ACHN (cell line): ENCODE measurements at regions not wholly inside any gene's neighbourhood (a gene's known extent, or its start where the extent isn't known, plus 50 kb on each side); places are given as distances from the start of the nearest gene placed in this dataset.

ENCODE experiments used
- DNase-seq: peaks from one replicate; pipeline ENCODE4 v3.0.0-alpha.2; 2015
- in situ Hi-C: cut with HindIII; loops from 2 replicates; pipeline ENCODE4 v1.10.0; 2017; ENCODE audit warnings: low sequenced_read_pairs, low pct_ligation_motif_present, low pct_unique_long_range_greater_than_20kb

DNA sequence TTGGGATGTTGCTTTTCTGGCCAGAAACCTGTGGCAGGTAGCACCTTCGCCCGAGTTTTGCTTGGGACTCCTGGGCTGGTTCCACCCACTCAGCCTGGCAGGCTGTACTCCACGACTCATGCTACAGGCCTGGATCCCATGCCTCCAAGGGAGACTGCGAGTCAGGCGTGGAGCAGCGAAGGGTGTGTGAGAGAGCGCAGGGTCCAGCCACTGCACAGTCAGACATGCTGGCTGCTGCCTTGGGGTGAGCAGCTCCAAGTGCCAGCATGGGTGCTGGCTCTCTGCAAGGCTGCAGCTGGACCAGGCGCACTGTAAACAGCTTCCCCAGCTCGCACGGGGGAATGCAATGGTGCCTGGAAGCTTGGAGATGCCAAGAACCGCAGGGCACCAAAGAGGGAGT lies 249.6 kb upstream of the EDIL3 start:
- in situ Hi-C loops, result no loop called here
- no peak for DNase-seq

DNA sequence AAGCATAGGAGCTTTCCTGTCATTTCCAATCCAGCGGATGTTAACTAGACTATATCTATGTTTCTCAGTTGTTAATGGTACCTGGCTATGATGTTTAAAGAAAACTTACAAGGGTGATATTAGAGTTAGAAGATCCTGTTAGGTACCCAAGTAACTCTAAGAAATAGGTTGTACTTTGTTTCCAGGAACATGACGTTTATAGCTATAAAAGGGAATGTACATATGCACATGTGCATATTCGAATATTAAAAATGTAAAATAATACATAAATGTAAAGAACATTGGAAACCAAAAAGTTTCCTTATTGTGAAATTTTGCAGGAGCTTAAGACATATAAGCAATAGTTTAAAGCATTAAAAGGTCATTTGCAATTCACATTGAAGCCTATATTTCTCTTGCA lies 247.7 kb upstream of the EDIL3 start:
- DNase-seq, result no peak
- in situ Hi-C loops, result no loop called here

GRCh38 chr5:84628918-84629317 lies 244.2 kb upstream of the EDIL3 start:
- in situ Hi-C loops, result no loop called here
- no peak for DNase-seq

DNA sequence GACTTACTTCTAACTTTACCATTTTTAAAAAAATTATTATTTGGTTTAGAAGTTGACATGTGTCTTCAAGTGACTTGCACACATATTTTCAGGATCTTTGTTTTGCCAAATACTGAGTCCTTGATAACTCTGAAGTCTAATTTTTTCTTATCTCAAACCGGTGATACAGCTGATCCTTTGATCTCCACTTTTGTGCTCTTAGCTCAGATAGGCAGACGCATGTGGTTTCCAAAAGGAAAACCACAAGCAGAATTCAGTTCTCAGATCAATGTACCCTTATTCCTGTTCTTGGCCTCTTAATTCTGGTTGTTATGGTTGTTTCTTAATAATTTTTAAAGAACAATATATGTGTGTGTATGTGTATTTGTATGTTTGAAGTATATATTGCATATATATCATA lies 238.3 kb upstream of the EDIL3 start:
- no peak for DNase-seq
- in situ Hi-C loops, result no loop called here

- in situ Hi-C loops, result no loop called here
- no peak for DNase-seq
These were observed 237.8 kb upstream of the EDIL3 start for GRCh38 chr5:84622461-84622860.

DNA sequence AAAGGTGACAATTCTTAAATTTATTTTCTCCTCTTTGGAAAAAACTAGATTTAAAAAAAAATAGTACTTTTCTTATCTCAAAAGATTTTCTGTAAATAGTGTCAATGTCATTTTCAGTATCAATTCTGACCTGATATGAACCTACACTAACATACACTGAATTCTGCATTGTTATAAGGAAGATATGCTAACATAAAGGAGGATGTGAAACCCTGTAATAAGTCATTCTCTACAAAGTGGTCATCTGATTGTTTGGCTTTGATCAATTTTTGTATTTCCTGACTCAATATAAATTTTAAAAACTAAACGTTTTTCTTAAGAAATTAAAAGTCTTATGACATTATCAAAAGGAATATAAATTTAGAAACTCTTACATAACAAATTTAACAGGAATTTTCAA lies 233.6 kb upstream of the EDIL3 start:
- DNase-seq, result no peak
- in situ Hi-C loops, result no loop called here

- in situ Hi-C loops, result no loop called here
- DNase-seq, result no peak
These were observed 230.2 kb upstream of the EDIL3 start for GRCh38 chr5:84614906-84615305.

DNA sequence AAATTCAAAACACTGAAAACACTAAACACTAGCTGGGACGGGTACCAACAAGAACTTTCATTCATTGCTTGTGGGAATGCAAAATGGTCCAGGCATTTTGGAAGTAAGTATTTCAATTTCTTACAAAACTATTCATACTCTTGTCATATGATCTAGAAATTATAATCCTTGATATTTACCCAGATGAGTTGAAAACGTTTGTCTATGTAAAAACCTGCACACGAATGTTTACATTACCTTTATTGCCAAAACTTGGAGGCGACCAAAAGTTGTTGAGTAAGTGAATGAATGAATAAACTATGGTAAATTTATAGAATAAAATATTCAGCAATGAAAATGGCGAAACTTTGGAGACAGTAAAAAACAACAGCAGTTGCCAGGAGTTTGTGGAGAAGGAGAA lies 222.1 kb upstream of the EDIL3 start:
- DNase-seq, result no peak
- in situ Hi-C loops, result no loop called here

GRCh38 chr5:84605241-84605640 lies 220.6 kb upstream of the EDIL3 start:
- in situ Hi-C loops, result no loop called here
- DNase-seq, result no peak

- DNase-seq, result no peak
- in situ Hi-C loops, result no loop called here
These were observed 219.0 kb upstream of the EDIL3 start for GRCh38 chr5:84603568-84604185.

DNA sequence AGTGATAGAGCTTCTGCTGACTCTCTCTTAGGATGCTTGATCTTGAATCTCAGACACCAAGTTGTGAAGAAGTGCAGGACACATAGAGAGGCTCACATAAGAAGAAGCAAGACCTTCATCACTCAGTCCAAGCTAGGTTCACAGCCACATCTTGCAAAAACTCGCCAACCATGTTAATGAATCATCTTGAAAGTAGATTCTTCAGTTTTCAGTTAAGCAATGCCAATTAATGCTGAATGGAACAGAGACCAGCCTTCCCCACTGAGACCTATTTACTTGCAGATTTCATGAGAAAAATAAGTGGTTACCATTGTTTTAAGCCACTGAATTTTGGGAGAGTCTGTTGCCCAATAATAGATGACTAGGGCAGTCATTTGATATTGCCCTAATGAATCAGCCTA lies 217.7 kb upstream of the EDIL3 start:
- no peak for DNase-seq
- in situ Hi-C loops, result no loop called here

DNA sequence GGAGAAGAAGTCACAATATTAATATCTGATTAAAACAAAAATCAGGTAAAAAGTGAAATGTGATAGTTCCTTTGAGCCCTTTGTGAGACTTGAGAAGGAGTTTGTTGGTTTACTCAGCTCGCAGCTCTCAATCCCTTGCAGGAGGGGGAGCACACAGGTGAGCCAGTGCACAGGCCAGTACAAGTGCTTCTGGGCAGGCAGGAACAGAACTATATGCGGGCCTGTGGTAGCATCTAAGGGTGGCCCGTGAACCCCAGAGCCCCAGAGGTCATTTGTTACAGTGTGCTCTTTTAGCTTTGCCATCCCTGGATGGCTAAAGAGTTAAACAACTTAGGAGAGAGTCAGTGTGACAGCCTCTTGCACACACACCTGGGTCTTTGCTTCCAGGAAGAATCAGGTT lies 215.3 kb upstream of the EDIL3 start:
- in situ Hi-C loops, result no loop called here
- no peak for DNase-seq

- DNase-seq, result no peak
- in situ Hi-C loops, result no loop called here
These were observed 213.2 kb upstream of the EDIL3 start for GRCh38 chr5:84597904-84598303.

DNA sequence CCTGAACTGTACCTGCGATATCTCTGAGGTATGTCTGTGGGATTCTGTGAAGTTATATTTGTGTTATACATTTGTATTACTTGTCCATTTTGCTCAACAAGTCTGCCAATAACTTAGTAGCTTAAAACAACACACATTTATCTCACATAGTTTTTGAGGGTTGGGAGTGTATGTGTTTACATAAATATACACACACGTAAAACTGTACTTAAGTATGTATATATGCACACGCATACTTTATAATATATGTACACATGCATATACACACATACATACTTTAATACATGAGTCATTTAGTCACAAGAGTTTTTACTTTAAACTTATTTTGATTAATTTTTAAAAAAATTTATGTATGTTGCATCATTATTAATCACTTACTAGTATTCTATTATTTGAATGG lies 205.9 kb upstream of the EDIL3 start:
- no peak for DNase-seq
- in situ Hi-C loops, result no loop called here

DNA sequence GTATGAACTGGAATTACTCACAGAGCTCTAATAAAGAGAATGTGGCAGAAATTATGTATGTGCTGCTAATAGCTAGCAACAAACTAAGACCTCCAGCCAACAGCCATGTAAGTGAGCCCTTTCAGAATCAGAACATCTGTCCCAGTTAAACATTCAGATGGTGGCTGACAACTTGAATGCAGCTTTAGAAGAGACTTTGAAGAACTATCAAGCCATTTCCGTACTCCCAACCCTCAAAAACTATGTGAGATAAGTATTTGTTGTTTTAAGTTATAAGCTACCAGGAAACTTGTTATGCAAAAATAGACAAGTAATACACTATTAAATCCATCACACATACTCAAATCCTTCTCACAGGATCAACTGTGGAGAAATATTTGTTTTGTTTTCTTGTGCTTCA lies 205.2 kb upstream of the EDIL3 start:
- no peak for DNase-seq
- in situ Hi-C loops, result no loop called here

DNA sequence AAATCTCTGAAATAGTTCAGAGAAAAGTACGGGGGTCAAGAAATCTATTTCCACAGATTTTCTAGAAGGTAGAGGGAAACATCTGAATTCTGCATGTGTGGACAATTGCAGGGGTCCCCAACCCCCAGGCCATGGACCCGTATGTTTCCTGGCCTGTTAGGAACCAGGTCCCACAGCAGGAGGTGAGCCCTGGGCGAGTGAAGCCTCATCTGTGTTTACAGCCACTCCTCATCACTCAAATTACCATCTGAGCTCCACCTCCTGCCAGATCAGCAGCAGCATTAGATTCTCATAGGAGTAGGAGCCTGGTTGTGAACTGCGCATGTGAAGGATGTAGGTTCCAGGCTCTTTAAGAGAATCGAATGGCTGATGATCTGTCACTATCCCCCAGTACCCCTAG lies 200.5 kb upstream of the EDIL3 start:
- in situ Hi-C loops, result no loop called here
- no peak for DNase-seq

GRCh38 chr5:84578226-84578625 lies 193.5 kb upstream of the EDIL3 start:
- DNase-seq, result no peak
- in situ Hi-C loops, result no loop called here

- DNase-seq, result no peak
- in situ Hi-C loops, result no loop called here
These were observed 188.5 kb upstream of the EDIL3 start for GRCh38 chr5:84573017-84573712.

DNA sequence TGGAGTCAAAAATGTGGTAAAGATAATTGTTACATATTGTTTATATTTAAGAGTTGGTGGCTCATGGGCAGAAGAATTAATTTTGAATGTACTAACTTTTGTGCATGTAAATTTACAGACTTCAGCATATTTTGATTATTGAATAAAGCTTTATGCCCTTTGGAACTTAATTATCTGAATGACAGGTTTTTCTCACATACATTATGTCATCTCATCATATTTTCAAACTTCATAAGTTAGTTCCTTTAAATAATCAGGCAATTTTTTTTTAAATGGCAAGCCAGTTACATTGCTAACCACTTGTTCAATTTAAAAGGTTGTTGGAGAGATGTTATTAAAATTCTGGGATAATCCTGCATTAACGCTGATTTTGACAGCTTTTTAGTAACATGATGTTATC lies 184.6 kb upstream of the EDIL3 start:
- in situ Hi-C loops, result no loop called here
- DNase-seq, result no peak

- no peak for DNase-seq
- in situ Hi-C loops, result no loop called here
These were observed 183.5 kb upstream of the EDIL3 start for GRCh38 chr5:84568171-84568570.

DNA sequence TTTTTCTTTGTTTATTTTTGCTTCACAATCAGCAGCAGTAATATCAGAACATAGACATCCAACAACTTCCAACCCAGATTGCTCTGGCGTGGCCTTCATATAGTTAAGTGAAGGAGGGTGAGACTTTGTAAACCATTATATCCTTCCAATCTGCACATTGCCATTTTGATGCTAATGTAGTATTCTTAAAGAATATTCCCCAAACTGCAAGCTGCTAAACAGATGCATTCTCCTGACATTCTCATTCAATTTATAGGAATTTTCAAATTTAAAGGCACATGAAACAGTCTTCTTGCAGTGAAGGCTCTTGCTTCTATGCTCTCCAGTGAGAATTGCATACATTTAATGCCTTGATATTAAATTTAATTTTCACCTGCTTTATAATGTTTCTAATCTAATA lies 181.2 kb upstream of the EDIL3 start:
- in situ Hi-C loops, result no loop called here

More for the DNA sequence above, 181.2 kb upstream of the EDIL3 start:
- no peak for DNase-seq
